NCI-H526 treated with DMSO at 0.1 percent for 48 hours (cell line): ENCODE measurements at regions not wholly inside any gene's neighbourhood (a gene's known extent, or its start where the extent isn't known, plus 50 kb on each side); places are given as distances from the start of the nearest gene placed in this dataset.

ENCODE experiments used
- DNase-seq: peaks from one replicate; lab custom pipeline; 2025; lab: John Stamatoyannopoulos, UW

DNA sequence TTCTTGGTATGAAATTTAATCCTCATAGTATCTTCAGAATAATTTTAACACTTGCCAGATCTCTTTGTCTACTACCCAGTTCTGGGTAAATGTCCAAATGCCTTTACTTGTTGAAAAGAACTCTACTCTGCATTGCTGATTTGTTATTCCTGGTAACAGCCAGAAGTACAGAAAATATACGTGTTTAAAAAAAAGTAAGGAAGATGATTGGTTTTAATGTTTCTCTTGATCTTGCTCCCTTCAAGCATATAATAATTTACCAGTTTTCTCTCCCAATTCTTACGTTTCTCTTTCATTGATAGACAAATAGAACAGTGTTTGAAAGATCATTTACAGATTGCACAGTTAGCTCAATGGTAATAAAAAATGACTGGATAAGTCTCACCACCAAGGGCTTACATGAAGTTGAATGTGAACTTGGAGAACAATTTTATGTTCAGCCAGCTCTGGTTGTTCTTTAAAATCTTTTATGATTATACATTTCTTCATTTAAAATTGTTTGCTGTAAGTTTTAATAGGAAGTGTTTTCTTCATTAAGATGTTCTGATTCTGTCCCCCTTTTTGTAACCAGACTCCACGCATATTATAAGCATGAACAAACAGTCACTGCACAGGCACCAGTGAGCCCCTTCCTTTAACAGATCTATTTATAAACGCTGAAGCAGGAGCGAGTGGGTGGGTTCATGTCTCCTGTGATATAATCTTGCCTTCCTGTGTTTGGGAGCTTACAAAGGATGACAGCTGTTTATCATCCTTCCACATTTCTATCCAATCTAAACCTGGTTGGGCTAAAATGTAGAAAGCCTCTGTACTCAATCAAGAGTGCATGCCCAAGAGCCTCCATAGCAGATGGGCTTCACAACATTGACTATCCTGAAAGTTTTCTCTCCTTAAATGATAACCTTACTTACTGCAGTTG lies 299.5 kb downstream of the PRL start:
- peak; percentile 47 for DNase-seq

DNA sequence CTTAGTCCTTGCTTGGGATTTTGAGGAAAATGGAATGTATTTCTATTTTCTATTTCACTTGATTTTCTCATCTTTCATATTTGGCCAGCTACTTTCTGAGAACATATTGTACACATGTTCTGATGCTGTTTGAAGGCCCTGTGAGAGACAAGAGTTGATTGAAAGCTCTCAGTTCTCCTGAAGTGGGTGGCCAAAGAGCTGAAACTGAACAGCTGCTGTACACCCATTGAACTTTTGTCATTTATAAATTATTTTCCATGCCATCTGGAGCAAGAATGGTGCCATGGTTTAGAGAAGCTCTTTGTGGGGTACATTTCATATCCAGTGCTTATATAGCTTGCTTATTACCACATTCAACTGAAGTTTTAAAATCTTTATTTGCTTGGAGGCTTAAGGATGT lies 298.3 kb downstream of the PRL start:
- no peak for DNase-seq

DNA sequence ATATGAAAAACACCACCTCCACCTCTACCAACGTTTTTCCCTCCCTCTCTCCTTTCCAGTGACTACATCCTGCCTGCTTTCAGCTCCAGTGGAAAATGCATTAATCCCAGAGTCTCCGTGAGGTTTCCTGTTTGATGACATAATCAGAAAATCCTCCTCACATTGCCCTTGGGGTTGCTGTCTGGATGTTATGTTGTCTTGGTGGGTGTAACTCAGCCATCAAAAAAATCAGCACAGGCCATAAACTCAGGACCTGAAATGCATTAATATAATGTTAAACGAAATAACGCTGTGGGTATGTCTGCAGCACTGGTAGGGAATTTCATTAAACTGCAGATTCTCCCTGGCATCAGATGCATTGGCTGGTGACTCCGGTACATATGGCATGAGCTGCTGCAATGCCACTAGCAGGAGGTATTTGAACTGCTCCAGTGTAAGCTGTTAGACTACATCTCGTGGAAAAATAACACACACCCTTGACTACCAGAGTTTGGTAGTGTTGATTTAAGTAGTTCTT lies 297.8 kb downstream of the PRL start:
- DNase-seq: no peak

DNA sequence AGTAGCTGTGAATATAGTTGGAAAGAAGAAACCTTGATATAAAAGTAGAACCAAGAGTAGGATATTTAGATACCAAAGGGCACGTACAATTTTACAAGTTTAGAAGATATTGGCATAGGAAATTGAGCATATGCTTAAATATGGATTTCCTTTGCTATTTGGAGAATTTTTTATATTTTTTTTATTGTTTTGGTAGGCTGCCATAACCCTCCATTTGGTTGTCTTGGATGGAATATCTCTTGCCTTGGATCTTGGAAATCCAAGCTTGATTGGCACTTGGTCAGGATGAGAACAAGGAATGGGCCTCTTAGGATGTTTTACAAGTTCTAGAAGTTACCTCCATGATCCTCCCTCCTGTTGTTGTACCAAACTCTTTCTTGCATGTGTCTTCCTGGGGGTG lies 297.1 kb downstream of the PRL start:
- DNase-seq: no peak

DNA sequence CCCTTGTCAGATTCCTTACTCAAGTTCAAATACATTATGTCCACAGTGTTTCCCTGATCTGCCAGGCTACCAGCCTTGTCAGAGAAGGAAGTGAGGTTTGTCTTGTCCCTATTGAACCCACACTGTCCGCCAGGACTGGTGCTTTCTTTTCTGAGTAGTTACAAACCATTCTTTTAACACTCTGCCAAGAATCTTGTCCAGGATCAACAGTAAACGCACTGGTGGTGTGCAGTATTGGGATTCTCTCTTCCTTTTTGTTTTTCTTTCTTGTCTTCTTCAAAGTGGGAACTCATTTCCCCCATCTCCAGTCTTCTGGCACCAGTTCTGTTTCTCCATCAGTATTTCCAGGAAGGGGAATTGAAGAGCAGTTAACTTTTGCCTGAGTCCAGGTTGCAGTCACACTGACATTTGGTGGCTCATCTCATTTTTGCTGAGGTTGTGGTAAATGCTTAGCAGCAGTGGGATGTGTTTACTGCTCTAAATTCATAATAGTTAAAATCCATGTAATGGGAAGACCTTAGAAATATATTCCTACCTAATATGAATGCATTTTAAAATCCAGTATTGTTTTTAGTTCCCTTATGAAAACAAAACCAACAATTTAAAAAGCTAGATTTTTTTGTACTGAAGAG lies 295.3 kb downstream of the PRL start:
- DNase-seq: no peak

DNA sequence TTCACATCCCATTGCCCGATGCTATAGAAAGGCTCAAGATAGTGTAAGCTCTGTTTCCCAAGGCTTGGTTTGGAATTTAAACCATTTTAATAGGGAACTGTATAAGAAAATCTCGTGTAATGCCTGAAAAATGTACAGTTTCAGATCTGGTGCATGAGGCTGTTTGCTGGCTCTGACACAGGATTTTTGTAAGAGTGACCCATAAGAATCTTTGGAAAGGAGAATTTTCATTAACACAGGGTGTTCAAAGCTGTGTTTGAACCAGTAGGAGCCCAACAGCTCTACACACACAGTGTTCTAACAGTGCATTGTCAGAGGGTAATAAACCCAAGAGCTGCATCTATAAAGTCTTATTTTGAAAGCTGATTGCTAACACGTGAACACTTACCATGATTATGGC lies 293.5 kb downstream of the PRL start:
- DNase-seq: no peak

DNA sequence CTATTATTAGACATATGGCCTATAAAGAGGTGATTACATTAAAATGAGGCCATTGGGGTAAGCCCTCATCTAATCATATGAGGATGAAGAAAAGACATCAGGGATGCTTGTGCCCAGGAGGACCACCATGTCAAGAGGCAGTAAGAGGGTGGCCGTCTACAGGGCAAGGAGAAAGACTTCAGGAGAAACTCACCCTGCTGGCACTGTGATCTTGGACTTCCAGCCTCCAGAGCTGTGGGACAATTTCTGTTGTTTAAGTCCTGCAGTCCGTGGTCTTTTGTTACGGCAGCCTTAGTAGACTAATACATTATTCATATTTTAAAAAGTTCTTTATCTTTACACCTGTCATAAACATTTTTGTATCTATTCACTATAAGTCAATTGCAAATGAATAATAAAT lies 290.0 kb downstream of the PRL start:
- DNase-seq: no peak

DNA sequence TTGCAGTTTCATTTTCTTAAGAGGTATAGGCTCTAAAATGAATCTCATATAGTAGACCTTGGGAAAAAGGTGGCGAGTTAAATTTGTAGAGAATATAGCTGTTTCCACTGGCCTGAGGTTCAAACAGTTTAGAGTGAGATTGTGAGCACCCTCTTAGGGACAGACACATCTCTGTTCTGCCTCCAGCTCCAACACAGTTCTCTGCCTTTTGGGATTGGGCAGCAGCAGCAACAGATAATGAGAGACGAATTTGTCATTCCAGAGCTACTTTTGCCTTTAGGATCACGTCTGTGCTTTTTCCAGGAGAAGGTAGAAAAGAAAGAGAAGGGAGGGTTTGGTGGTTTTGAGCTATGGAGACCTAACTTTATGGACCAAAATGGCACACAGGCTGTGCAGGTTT lies 289.4 kb downstream of the PRL start:
- no peak for DNase-seq

DNA sequence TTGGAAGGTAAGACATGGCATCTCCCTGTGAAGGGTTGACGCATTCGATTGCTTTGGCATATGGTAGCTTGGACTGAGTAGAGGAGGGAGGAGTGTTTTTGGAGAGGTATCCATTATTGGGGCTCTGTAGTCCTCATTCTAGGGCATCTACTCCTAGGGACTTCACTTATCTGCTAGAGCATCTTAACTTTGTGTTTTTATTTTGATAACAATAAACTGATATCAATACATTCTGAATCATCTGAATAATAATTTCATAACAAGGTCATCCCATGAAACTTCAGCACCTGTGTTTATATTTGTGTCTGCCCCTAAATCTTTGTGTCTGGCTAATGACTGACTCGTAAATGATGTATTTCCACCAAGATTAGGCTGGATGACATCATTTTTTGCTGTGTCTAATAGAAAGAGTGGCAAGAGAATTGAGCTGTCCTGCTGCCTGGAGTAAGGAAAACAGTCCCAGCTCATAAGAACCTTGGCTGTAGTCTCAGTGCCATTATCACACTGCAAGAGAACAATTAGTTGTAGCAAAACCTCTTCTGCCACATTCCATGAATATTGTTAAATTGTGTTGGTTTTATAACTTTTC lies 288.5 kb downstream of the PRL start:
- DNase-seq: no peak

DNA sequence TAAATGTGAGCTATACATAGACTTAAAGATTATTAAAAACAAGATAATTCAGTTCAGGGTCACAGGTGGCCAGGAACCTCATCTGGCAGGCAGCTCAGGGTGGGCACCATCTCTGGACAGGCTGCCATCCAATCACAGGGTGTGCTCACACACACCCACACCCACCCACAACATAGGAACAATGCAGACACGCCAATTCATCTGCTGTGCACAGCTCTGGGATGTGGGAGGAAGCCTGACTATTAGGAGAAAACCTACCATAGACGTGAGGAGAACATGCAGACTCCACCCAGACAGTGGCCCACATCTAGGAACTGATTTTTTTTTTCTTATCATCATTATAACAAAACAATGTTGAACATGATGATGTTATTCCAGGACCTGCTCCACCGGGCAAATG lies 286.7 kb downstream of the PRL start:
- DNase-seq: no peak

DNA sequence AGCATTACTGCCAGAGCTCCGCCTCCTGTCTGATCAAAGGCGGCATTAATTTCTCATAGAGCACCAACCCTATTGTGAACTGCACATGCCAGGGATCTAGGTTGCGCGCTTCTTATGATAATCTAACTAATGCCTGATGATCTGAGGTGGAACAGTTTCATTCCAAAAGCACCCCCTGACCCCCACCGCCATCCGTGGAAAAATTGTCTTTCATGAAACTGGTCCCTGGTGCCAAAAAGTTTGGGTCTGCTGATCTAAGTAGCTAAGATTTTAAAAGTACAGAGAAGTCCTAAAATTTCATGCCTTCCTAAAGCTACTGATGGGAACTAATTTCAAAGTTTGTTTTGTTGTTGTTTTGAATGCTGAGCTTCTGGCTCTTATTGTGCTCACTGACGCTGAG lies 281.6 kb downstream of the PRL start:
- DNase-seq: no peak

DNA sequence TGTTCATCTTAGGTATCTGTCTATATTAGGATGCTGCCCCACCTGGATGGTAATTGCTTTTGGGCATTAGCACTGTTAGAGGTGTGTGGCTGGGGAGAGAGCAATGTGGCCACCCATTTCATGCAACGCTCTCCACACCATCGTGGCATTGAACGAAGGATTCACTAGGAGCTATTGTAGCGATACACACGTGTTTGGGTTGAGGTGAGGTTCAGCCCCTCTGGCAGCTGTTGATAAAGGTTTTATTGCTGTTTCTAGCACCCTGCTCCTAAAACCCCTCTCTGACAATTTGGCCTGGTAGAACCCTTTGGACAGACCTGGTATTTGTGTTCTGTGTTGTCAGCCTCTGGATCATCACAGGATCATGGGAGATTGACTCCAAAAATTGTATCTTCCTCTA lies 280.9 kb downstream of the PRL start:
- no peak for DNase-seq

DNA sequence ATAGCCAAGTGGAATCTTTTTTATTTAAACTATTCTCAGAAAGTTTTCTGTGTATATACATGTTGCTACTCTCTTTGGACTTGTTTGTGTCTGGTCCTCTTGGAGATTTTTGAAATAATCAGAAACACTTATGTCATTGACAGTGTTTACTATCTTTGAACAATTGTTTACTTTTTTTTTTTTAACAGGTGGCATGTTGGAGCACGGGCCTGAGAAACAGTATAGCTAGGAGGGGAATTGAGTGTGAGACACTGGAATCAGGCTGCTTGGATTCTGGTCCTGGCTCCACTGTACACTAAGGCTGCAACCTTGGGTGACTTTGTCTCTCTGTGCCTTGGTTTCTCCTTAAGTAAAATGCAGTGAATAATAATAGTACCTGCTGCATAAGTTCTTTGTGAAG lies 279.6 kb downstream of the PRL start:
- no peak for DNase-seq

DNA sequence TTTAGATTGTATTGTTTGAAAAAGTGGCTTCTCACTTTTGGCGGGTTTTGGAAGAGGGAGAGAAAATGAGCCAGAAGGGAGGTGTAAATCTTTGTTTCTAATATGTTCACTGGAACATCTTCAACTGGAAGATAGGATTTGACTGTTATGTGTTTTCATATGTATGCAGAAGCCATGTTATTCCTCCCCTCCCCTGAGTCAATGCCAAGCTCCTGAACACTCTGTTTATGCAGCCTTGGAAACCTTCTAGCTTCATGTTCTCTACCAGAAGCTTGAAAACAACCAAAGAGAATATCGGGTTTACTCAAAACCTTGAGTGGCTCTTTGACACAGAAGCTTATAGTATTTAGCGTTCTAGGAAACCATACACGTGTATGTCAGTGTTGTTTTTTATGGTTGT lies 279.1 kb downstream of the PRL start:
- DNase-seq: no peak

DNA sequence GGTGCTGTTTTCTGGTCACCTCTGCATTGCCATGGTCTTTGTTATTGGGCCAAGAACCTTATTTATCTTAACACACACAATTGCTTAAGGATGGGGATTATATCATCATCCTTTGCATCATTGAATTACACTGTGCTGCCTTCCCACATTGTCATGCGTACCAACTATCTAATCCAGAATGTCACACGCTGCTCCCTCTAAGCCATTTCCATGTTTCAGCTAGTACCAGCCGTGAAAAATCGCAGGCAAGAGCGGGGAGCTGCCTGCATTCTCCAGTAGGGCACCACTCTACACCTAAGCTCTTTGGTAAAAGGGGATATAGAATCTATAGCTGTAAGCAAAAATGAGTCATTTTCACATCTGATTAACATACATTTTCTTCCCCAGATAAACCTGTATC lies 277.0 kb downstream of the PRL start:
- DNase-seq: no peak

DNA sequence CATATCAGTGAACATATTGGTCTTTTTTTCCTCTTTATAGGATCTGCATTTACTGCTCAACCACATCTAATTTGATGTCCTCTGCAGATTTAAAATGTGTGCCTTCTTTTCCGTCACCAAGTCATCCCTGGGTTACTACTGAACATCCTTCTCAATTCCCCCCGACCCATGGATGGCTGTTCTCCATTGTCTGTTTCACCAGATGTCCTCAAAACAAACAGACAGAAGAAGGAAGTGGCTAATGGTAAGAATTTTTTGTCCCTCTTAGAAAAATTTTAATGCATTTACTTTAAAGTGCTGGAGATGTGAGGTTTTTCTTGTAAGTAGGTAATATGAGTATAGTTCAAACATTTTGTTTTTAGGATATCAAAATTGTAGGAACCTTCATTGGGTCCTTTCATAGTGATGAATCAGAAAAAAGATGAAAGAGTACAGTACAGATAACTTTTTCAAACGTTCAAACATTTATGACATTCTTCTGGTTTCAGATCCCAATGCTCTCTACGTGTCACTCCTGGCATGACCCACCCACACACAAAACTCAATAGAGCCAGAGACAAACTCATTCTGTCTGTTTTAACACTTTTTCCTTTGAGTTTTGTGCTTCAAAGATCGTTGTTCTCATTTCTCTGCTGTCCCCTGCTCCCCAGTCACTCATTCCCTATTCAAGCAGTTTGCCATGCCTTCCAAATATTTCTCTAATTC lies 276.4 kb downstream of the PRL start:
- DNase-seq: no peak

DNA sequence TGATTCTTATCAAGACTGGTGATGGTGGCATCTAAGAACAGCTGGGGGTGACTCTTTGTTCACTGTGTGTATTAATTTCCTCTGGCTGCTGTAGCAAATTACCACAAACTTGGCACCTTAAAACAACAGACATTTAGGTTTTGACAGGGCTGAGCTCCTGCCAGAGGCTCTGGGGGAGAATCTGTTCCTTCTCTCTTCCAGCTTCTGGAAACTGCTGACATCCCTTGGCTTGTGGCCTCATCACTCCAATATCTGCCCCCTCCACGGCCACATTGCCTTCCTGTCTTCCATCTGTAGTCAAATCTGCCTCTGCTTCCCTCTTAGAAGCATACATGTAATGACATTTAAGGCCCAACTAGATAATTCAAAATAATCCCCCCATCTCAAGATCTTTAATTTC lies 274.9 kb downstream of the PRL start:
- no peak for DNase-seq

DNA sequence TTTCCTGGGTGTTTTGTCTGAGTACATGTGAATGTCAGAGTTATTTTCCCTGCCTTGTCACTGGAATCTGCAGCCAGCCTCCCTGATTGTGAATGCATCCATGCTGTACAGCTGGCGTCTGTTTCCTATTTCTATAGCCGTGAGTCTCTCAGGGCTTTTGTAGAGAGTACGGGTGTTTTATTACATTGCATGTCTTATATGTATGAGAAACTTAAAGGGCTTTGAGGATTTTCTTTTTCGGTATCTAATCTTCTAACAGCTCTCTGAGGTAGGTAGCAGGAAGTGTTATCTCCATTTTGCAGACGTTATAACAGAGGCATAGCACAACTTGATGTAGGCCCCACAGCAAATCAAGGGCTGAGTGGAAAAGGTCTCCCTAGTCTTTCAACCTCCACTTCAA lies 272.9 kb downstream of the PRL start:
- peak; percentile 77 for DNase-seq

DNA sequence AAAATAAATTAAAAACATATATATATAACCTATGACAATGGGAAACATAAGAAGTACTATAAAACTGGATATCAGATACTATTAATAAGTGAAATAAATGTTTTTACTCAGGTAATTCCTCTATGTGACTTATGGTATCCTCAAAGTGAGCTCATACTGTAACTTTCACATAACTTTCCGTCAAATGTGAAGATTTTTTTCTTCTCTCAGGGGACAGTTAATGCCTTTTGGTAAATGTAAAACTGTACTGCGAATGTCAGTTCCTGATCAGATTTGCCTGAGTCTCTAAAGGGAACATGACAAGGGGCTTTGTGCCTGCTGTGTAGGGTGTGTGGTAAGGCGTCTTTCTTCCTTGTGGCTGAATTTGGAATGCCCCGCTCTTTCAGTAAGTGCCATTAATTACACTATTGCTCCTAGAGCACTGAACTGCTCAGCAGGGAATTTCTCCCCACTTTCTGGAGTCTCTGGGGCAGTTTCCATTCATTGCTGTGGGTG lies 271.8 kb downstream of the PRL start:
- no peak for DNase-seq

DNA sequence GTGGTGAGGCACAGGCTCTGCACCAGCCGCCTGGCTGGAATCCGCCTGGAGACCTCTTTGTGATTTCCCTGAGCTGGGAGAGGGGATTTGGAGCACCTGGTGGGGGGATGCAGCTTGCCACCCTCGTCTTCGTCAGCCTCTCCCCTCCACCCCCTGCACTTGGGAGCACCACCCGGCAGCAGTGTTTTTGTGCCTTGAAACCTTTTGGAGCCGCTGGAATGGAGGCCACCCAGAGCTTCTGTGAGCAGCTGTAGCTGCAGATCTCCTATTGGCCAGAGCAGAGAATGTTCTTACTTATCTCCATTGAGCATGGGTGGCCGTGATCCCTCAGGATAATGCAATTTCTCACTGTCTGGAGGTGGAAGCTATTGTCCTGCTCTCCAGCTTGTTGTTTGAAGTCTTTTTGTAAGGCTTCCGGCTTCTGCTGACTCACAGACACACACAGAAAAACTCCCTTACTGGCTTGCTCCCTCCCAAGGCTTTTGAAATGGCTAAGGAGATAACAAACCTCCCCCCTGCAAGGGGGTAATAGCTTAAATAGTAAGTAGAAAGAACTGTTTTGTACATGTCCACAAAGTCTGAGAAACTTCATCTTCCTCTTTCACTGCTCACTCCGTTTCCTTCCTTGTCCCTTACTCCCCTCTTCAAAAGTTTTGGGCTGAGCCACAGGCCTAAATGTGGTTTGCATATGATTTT lies 271.2 kb downstream of the PRL start:
- DNase-seq: no peak

DNA sequence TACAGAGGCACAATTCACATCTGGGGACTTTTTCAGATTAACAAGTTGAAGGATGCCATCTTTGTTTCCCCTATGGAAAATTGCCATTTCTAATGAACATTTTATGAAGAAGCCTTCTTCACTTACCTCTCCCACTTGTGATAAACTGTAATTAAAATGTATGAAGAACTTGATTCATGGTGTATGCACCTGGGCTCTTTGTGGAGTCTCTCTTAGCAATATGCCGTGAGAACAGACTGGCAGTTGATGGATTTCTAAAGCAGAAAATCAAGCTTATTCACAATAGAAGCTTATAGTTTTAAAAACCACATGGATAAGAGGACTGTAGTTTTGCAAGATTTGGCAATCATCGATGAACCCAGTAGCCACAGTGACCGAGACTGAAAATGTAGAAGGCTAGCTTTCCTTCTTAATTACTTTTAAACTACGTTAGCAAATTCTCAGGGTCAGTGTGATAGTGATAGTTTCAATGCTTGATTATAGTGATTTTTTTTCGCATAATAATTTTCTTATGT lies 270.6 kb downstream of the PRL start:
- no peak for DNase-seq
